Dendritic cell treated with granulocyte-macrophage colony-stimulating factor and Interleukin-4, amounts not matched to agents 40 ng/mL and 50 ng/mL, for 4 days (primary cell): ENCODE measurements at regions not wholly inside any gene's neighbourhood (a gene's known extent, or its start where the extent isn't known, plus 50 kb on each side); places are given as distances from the start of the nearest gene placed in this dataset.

Experiments used
- H3K27ac Mint-ChIP-seq: one replicate; pipeline ENCODE4 v1.8.0; 2022; ENCODE audit warnings: mild to moderate bottlenecking, mixed read lengths
- H3K27me3 Mint-ChIP-seq: one replicate; pipeline ENCODE4 v1.8.0; 2022; ENCODE audit warnings: mild to moderate bottlenecking, mixed read lengths
- H3K36me3 Mint-ChIP-seq: one replicate; pipeline ENCODE4 v1.8.0; 2022; ENCODE audit warnings: low read depth, mixed read lengths
- H3K4me1 Mint-ChIP-seq: one replicate; pipeline ENCODE4 v1.8.0; 2022; ENCODE audit warnings: low read depth, mixed read lengths
- H3K4me3 Mint-ChIP-seq: one replicate; pipeline ENCODE4 v1.8.0; 2022; ENCODE audit warnings: mild to moderate bottlenecking, moderate library complexity, mixed read lengths
- H3K9me3 Mint-ChIP-seq: one replicate; pipeline ENCODE4 v1.8.0; 2022; ENCODE audit warnings: mixed read lengths
- intact Hi-C: fragments of 100-400 bp; cut with micrococcal nuclease; formaldehyde crosslinking; loops from one replicate; pipeline ENCODE4 v1.15.0; 2022

GRCh38 chr3:70824773-70825172, 512.3 kb upstream of the MDFIC2 start:
- Mint-ChIP-seq H3K36me3 (no peaks in the 10 kb centered on the region), H3K4me3 (no peak overlapping the region), H3K27ac (no peak overlapping the region), H3K27me3 (no peaks in the 10 kb centered on the region), H3K4me1 (no peaks in the 10 kb centered on the region), H3K9me3 (no peaks in the 10 kb centered on the region)
- intact Hi-C loops: no loop called here

- no peaks in the 10 kb centered on the region for H3K9me3 Mint-ChIP-seq
- intact Hi-C loops: no loop called here
- no peaks in the 10 kb centered on the region for H3K36me3 Mint-ChIP-seq
- no peak overlapping the region for H3K27ac Mint-ChIP-seq
- no peak overlapping the region for H3K4me3 Mint-ChIP-seq
- no peaks in the 10 kb centered on the region for H3K27me3 Mint-ChIP-seq
- no peaks in the 10 kb centered on the region for H3K4me1 Mint-ChIP-seq
Observed at GRCh38 chr3:70824078-70824477, 511.6 kb upstream of the MDFIC2 start.

- intact Hi-C loops: no loop called here
Observed at GRCh38 chr3:70823622-70824021, 511.2 kb upstream of the MDFIC2 start.

GRCh38 chr3:70822669-70823068, 510.2 kb upstream of the MDFIC2 start:
- Mint-ChIP-seq H3K4me3 (no peak overlapping the region), H3K9me3 (peaks cover 7% of the 10 kb centered on the region), H3K27ac (no peak overlapping the region), H3K4me1 (no peaks in the 10 kb centered on the region), H3K36me3 (no peaks in the 10 kb centered on the region), H3K27me3 (no peaks in the 10 kb centered on the region)
- intact Hi-C loops: no loop called here

More at GRCh38 chr3:70823622-70824021, 511.2 kb upstream of the MDFIC2 start:
- H3K9me3 Mint-ChIP-seq: no peaks in the 10 kb centered on the region
- no peak overlapping the region for H3K4me3 Mint-ChIP-seq
- no peaks in the 10 kb centered on the region for H3K36me3 Mint-ChIP-seq
- H3K4me1 Mint-ChIP-seq: no peaks in the 10 kb centered on the region
- no peaks in the 10 kb centered on the region for H3K27me3 Mint-ChIP-seq
- no peak overlapping the region for H3K27ac Mint-ChIP-seq

- intact Hi-C loops: no loop called here
- Mint-ChIP-seq H3K27ac (no peak overlapping the region), H3K9me3 (peaks cover 18% of the 10 kb centered on the region), H3K4me3 (no peak overlapping the region), H3K27me3 (no peaks in the 10 kb centered on the region), H3K4me1 (no peaks in the 10 kb centered on the region), H3K36me3 (no peaks in the 10 kb centered on the region)
Observed at GRCh38 chr3:70821602-70822001, 509.2 kb upstream of the MDFIC2 start.

GRCh38 chr3:70820397-70820796, 508.0 kb upstream of the MDFIC2 start:
- intact Hi-C loops: no loop called here
- Mint-ChIP-seq H3K36me3 (no peaks in the 10 kb centered on the region), H3K27ac (no peak overlapping the region), H3K4me1 (no peaks in the 10 kb centered on the region), H3K4me3 (no peak overlapping the region), H3K27me3 (no peaks in the 10 kb centered on the region), H3K9me3 (peaks cover 22% of the 10 kb centered on the region)

- no peak overlapping the region for H3K27ac Mint-ChIP-seq
- intact Hi-C loops: no loop called here
- no peak overlapping the region for H3K4me3 Mint-ChIP-seq
- H3K36me3 Mint-ChIP-seq: no peaks in the 10 kb centered on the region
- no peaks in the 10 kb centered on the region for H3K4me1 Mint-ChIP-seq
- H3K9me3 Mint-ChIP-seq: peaks cover 22% of the 10 kb centered on the region
- H3K27me3 Mint-ChIP-seq: no peaks in the 10 kb centered on the region
Observed at GRCh38 chr3:70818145-70818544, 505.7 kb upstream of the MDFIC2 start.

GRCh38 chr3:70816346-70816745, 503.9 kb upstream of the MDFIC2 start:
- no peaks in the 10 kb centered on the region for H3K36me3 Mint-ChIP-seq
- no peak overlapping the region for H3K27ac Mint-ChIP-seq
- H3K4me1 Mint-ChIP-seq: no peaks in the 10 kb centered on the region
- no peak overlapping the region for H3K4me3 Mint-ChIP-seq
- no peaks in the 10 kb centered on the region for H3K27me3 Mint-ChIP-seq
- intact Hi-C loops: no loop called here
- peaks cover 22% of the 10 kb centered on the region for H3K9me3 Mint-ChIP-seq

GRCh38 chr3:70815817-70816216, 503.4 kb upstream of the MDFIC2 start:
- no peaks in the 10 kb centered on the region for H3K27me3 Mint-ChIP-seq
- intact Hi-C loops: no loop called here

GRCh38 chr3:70813311-70813710, 500.9 kb upstream of the MDFIC2 start:
- Mint-ChIP-seq H3K27ac (no peak overlapping the region), H3K27me3 (no peaks in the 10 kb centered on the region), H3K36me3 (no peaks in the 10 kb centered on the region), H3K4me1 (no peaks in the 10 kb centered on the region), H3K9me3 (peaks cover 21% of the 10 kb centered on the region), H3K4me3 (no peak overlapping the region)
- intact Hi-C loops: no loop called here

More at GRCh38 chr3:70815817-70816216, 503.4 kb upstream of the MDFIC2 start:
- no peak overlapping the region for H3K27ac Mint-ChIP-seq
- H3K4me3 Mint-ChIP-seq: no peak overlapping the region
- H3K4me1 Mint-ChIP-seq: no peaks in the 10 kb centered on the region
- H3K36me3 Mint-ChIP-seq: no peaks in the 10 kb centered on the region
- H3K9me3 Mint-ChIP-seq: peaks cover 22% of the 10 kb centered on the region

- Mint-ChIP-seq H3K9me3 (peaks cover 7% of the 10 kb centered on the region), H3K4me3 (no peak overlapping the region), H3K36me3 (no peaks in the 10 kb centered on the region), H3K4me1 (no peaks in the 10 kb centered on the region), H3K27me3 (no peaks in the 10 kb centered on the region), H3K27ac (no peak overlapping the region)
- intact Hi-C loops: no loop called here
Observed at GRCh38 chr3:70811880-70812279, 499.4 kb upstream of the MDFIC2 start.

GRCh38 chr3:70808881-70809280, 496.4 kb upstream of the MDFIC2 start:
- H3K4me1 Mint-ChIP-seq: no peaks in the 10 kb centered on the region
- no peak overlapping the region for H3K27ac Mint-ChIP-seq
- H3K36me3 Mint-ChIP-seq: no peaks in the 10 kb centered on the region
- no peaks in the 10 kb centered on the region for H3K9me3 Mint-ChIP-seq
- intact Hi-C loops: no loop called here
- H3K27me3 Mint-ChIP-seq: no peaks in the 10 kb centered on the region
- H3K4me3 Mint-ChIP-seq: no peak overlapping the region

- H3K27ac Mint-ChIP-seq: no peak overlapping the region
- H3K4me1 Mint-ChIP-seq: no peaks in the 10 kb centered on the region
- H3K36me3 Mint-ChIP-seq: no peaks in the 10 kb centered on the region
- H3K27me3 Mint-ChIP-seq: no peaks in the 10 kb centered on the region
- H3K9me3 Mint-ChIP-seq: no peaks in the 10 kb centered on the region
- intact Hi-C loops: no loop called here
- no peak overlapping the region for H3K4me3 Mint-ChIP-seq
Observed at GRCh38 chr3:70806556-70806955, 494.1 kb upstream of the MDFIC2 start.

GRCh38 chr3:70806021-70806420, 493.6 kb upstream of the MDFIC2 start:
- Mint-ChIP-seq H3K36me3 (no peaks in the 10 kb centered on the region), H3K27me3 (no peaks in the 10 kb centered on the region), H3K27ac (no peak overlapping the region), H3K4me3 (no peak overlapping the region), H3K4me1 (no peaks in the 10 kb centered on the region), H3K9me3 (no peaks in the 10 kb centered on the region)
- intact Hi-C loops: no loop called here

- Mint-ChIP-seq H3K4me1 (no peaks in the 10 kb centered on the region), H3K36me3 (no peaks in the 10 kb centered on the region)
- intact Hi-C loops: no loop called here
Observed at GRCh38 chr3:70805061-70805889, 492.8 kb upstream of the MDFIC2 start.

More at GRCh38 chr3:70805061-70805889, 492.8 kb upstream of the MDFIC2 start:
- H3K27me3 Mint-ChIP-seq: no peaks in the 10 kb centered on the region
- no peak overlapping the region for H3K27ac Mint-ChIP-seq
- no peaks in the 10 kb centered on the region for H3K9me3 Mint-ChIP-seq
- H3K4me3 Mint-ChIP-seq: no peak overlapping the region
